HG03097 (cell line): ENCODE measurements at regions not wholly inside any gene's neighbourhood (a gene's known extent, or its start where the extent isn't known, plus 50 kb on each side); places are given as distances from the start of the nearest gene placed in this dataset.

Experiments used
- ATAC-seq: cut with Tn5 transposase; IDR thresholded peaks from one replicate; pipeline ENCODE4 v1.9.1; 2021; ENCODE audit not compliant: unreplicated experiment, low FRiP score

DNA sequence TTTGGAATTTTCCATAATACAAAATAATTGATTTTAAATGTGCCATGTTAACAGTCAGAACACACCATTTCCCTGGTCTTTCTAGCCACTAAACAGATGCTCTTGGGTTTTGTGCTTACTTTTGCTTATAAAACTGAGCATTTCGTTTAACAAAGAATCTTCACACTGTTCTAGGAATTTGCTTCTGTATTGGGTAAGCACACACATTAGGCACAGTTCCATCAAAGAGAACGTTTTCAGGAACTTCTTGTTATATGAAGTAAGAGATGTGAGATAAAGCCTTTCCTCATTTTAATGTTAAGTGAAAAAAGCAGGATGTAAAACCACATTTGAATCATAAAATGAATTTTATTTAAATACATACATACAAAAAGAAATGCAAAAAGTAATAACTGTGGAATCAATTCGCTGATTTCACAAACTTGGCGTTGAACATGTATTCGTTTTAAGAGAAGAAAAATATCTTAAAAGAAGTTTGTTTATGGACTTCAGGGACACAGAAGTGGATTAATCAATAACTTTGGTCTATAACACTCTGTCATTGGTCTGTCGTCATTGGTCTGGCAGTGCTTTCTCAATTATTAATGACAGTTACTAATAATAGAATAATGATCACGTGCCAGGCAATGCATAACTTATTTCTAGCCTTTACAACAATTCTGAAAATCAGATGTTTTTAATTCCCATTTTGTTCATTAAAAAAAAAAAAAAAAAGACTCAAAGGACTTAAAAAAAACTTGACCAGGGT, 199.9 kb upstream of the PRDM1 start:
- ATAC-seq, result no peak

DNA sequence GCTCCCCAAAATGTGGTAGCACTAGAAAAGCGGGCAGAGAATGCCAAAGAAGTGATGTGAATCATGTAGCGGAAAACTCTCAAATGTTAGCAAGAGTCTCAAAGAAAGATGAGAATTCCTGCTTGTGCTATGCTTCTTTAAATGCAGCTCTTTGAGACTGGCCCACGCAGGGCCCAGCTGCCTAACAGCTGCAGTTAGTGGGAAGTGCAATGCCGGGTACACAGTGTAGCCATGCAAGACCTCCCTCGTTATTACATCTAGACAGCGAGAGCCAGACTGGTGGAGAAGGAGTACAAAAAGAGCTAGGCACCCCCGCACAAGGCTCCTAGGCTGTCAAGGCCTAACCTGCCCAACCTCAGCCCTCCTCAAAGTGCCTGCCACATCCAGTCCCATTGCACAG, 201.7 kb upstream of the PRDM1 start:
- ATAC-seq, result no peak

DNA sequence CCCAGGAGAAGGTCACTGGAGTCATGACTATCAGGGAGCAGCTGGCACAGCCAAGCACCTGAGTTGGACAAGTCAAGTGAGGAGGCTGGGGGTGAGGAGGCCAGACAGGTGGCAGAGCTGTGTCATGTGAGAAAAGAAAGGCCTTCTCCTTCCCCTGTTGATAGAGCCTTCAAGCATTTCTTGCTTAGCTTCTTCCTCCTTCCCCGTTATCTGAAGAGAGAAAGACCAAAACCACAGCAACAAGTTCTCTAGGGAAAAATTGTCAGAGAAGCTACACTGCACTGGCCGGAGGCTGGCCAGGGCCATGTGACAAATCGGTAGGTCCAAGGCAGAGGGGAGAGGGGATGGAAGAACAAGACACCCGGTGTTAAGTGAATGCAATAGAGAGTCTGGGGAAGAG, 202.1 kb upstream of the PRDM1 start:
- no peak for ATAC-seq

DNA sequence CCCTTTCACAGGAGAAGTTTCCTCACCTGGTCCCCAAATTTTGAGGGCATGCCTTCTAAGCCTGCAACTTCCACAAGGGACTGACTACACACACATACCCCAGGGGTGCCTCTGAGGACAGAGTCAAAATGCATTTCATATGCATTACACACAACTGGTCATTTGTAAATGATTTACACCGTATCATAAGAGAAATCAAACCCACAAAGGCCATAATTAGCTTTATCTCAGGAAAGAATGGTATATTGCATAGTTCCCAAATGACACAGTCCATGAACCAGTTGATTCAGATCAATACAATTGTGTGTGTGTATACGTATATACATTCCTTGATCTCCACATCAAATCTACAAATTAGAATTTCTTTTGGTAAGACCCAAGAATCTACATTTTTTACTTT, 203.3 kb upstream of the PRDM1 start:
- ATAC-seq, result no peak

- no peak for ATAC-seq
Measured at GRCh38 chr6:105882121-105882803, 203.9 kb upstream of the PRDM1 start.

- ATAC-seq, result no peak
Measured at GRCh38 chr6:105881608-105882007, 204.5 kb upstream of the PRDM1 start.

GRCh38 chr6:105880030-105880492, 206.1 kb upstream of the PRDM1 start:
- no peak for ATAC-seq

GRCh38 chr6:105879146-105879545, 207.0 kb upstream of the PRDM1 start:
- no peak for ATAC-seq

GRCh38 chr6:105875974-105876640, 210.0 kb upstream of the PRDM1 start:
- ATAC-seq, result no peak

DNA sequence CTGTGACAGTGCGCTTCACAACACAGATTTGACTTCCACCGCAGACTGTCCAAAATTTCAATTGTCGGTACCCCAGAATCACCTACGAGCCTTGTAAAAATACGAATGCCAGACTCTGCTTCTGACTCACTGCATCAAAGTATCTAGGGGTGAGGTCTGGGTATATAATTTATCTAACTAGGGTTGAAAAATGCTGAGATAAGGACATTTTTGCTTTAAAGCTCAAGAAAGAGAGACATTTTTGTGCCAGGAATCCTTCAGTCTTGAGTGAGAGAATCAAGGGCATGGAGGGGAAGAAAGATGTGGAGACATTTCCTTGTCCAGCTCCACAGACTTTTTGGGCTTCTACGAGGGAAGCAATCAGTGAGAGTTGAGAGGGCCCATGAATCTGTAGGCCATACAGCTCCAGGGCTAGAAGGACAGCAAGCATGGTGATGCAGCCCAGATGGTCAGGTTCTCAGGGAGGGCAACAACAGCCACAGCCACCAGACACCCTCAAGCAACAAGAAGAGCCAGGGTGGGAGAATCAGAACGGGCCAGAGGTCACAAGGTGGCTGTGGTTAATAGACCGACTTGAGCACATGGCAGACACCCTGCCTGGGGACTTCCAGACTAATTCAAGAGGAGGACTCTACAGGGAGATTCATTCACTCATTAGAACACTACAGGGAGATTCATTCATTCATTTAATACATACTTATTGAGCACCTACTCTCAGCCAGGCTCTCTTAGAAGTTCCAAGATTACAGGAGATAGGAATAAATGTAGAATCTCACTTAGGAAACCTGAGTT, 211.1 kb upstream of the PRDM1 start:
- ATAC-seq, result no peak

GRCh38 chr6:105873799-105874198, 212.3 kb upstream of the PRDM1 start:
- ATAC-seq, result no peak

GRCh38 chr6:105873211-105873704, 212.9 kb upstream of the PRDM1 start:
- no peak for ATAC-seq

DNA sequence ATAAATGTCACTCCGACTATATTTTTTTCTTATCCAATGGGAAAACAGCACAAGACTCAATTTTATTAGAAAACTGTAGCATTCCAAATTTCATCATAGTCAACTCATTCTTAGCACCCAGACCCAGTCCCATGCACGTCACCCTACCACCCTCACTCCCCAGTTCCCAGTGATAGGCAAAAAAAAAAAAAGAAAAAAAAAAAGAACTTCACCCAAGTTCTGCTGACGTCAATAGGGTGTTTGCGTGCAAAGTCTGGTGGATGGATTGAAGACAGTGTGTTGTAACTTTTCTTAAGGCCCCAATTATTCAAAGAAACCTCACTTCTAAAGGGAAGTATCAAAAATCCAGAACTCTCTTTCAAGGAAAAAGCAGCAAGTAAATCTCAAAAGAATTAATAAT, 213.9 kb upstream of the PRDM1 start:
- ATAC-seq, result no peak

- ATAC-seq, result no peak
Measured at GRCh38 chr6:105871542-105871941, 214.6 kb upstream of the PRDM1 start.

DNA sequence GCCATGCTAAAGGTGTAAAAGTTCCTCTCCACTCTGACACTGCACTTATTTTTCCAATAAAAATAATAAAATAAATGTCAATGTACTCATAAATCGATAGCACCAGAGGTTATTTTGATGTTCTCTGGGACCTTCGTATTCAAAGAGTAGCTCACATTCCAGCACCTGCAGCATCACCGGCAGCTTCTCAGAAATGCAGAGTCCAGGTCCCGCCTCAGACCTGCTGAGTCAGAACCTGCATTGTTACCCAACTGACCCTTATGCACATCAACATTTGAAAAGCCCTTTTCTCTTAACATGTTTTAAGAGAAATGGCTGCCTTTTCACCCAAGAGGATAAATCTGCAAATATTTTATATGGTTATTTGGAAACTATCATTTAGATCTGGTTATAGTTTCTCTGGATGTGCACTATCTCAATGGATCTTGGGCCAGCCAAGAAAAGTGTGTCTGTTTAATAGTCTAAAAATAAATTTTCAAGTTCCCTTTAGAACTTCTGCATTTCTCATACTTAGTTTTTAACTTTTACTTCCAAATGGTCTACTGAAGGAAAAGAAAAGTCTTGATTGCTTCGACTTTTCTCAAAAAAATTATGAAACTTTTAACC, 216.2 kb upstream of the PRDM1 start:
- no peak for ATAC-seq

GRCh38 chr6:105868823-105869460, 217.2 kb upstream of the PRDM1 start:
- ATAC-seq, result no peak

- no peak for ATAC-seq
Measured at GRCh38 chr6:105867821-105868220, 218.3 kb upstream of the PRDM1 start.

DNA sequence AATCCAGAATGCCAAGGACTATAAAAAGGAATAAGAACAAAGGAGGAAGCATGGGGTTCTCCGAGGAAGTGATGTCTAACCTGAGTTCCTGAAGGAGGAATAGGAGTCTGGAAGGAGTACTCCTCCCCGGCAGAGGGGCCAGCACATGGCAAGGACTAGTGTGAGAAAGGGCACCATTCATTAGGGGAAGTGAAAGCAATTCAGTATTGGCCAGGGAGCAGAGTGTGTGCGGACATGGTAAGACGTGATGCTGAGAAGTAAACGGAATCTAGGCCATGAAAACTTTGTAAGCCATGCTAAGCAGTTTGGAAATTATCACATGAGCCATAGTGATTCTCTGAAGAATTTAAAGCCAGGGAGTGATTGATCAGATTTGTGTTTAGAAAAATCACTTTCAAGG, 218.9 kb upstream of the PRDM1 start:
- ATAC-seq, result no peak

- ATAC-seq, result no peak
Measured at GRCh38 chr6:105862936-105863607, 223.1 kb upstream of the PRDM1 start.
